Vagina (tissue), 2 donors: ENCODE measurements at regions not wholly inside any gene's neighbourhood (a gene's known extent, or its start where the extent isn't known, plus 50 kb on each side); places are given as distances from the start of the nearest gene placed in this dataset.

Experiments used
- DNase-seq, 2 donors: peaks; one replicate each; pipeline ENCODE4 v3.0.0-alpha.2; 2017; ENCODE audit errors: extremely low spot score in 2 of 2
- H3K27ac ChIP-seq: fragments of 200-600 bp; sonication (generic); one replicate; pipeline ENCODE4 v1.5.1; 2019
- H3K27me3 ChIP-seq: fragments of 200-600 bp; sonication (generic); one replicate; pipeline ENCODE4 v1.5.1; 2019
- H3K36me3 ChIP-seq, 2 donors: fragments of 200-600 bp; sonication (generic); one replicate each; pipeline ENCODE4 v1.5.1; 2017 to 2019
- H3K4me1 ChIP-seq: fragments of 200-600 bp; sonication (generic); one replicate; pipeline ENCODE4 v1.5.1; 2019
- H3K4me3 ChIP-seq, 2 donors: fragments of 200-600 bp; sonication (generic); 1 replicate in 1 of 2; 2 replicates in 1 of 2; pipeline ENCODE4 v1.5.1; 2016 to 2019
- H3K9me3 ChIP-seq: fragments of 200-600 bp; sonication (generic); one replicate; pipeline ENCODE4 v1.5.1; 2019
- CTCF ChIP-seq, 3 experiments: fragments of 450-650 bp in 2 of 3; fragments of 200-600 bp in 1 of 3; sonication (generic) in 1 of 3; IDR thresholded peaks; one replicate each; pipeline ENCODE4 v1.5.1; 2017 to 2019; ENCODE audit warnings: antibody characterized with exemption in 3 of 3, mild to moderate bottlenecking in 2 of 3, moderate library complexity in 2 of 3
- POLR2A ChIP-seq, 2 donors: fragments of 450-650 bp; IDR thresholded peaks; one replicate each; pipeline ENCODE4 v1.6.1; 2017; ENCODE audit warnings: antibody characterized with exemption in 2 of 2, mild to moderate bottlenecking in 2 of 2, moderate library complexity in 2 of 2
- POLR2AphosphoS5 ChIP-seq, 2 donors: sonication (generic); formaldehyde crosslinking; IDR thresholded peaks; one replicate each; pipeline ENCODE4 v1.9.0; 2017; ENCODE audit warnings: antibody characterized with exemption in 2 of 2, mild to moderate bottlenecking in 2 of 2, low read depth in 1 of 2; ENCODE audit not compliant: insufficient read depth in 1 of 2
- intact Hi-C: fragments of 100-400 bp; cut with DNase I; formaldehyde crosslinking; loops from one replicate; pipeline ENCODE4 v1.15.1; 2023

GRCh38 chr5:104126980-104127379, 564.4 kb upstream of the NUDT12 start:
- H3K27ac ChIP-seq, result no peak overlapping the region
- no peaks in the 10 kb centered on the region for H3K4me1 ChIP-seq
- H3K4me3 ChIP-seq, result no peak overlapping the region
- TF ChIP-seq CTCF (IDR thresholded peaks at IDR 0.05), result no peak
- TF ChIP-seq POLR2A (IDR thresholded peaks at IDR 0.05), result no peak
- no peak for TF ChIP-seq POLR2AphosphoS5 (IDR thresholded peaks at IDR 0.05; ENCODE audit: insufficient read depth in 1 of 2, low read depth in 1 of 2)
- no peaks in the 10 kb centered on the region for H3K27me3 ChIP-seq
- intact Hi-C loops, result no loop called here
- DNase-seq, result no peak
- no peaks in the 10 kb centered on the region for H3K9me3 ChIP-seq
- H3K36me3 ChIP-seq, result no peaks in the 10 kb centered on the region

DNA sequence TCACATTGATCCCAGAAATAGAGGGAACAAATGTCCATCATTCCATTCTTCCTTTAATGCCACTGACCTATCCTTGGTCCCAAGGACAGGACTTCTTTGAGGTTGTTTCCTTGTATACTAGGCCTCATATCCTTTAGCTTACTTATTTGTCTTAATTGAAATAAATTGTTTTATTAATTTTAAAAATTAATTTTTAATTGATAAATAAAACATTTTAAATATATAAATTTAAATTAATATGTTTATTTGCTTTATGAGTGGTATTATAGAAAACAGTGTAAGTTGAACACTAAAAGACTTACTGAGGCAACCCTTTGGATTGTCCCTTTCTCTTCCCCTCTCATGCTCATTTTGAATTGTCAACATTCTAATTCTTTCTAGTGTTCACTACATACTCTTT, 556.9 kb upstream of the NUDT12 start:
- no peaks in the 10 kb centered on the region for H3K9me3 ChIP-seq
- intact Hi-C loops, result no loop called here
- TF ChIP-seq POLR2AphosphoS5 (IDR thresholded peaks at IDR 0.05; ENCODE audit: insufficient read depth in 1 of 2, low read depth in 1 of 2), result no peak
- no peak for TF ChIP-seq POLR2A (IDR thresholded peaks at IDR 0.05)
- no peak for TF ChIP-seq CTCF (IDR thresholded peaks at IDR 0.05)
- H3K36me3 ChIP-seq, result no peaks in the 10 kb centered on the region
- H3K4me1 ChIP-seq, result no peaks in the 10 kb centered on the region
- H3K27me3 ChIP-seq, result no peaks in the 10 kb centered on the region
- H3K4me3 ChIP-seq, result no peak overlapping the region
- no peak overlapping the region for H3K27ac ChIP-seq
- no peak for DNase-seq

DNA sequence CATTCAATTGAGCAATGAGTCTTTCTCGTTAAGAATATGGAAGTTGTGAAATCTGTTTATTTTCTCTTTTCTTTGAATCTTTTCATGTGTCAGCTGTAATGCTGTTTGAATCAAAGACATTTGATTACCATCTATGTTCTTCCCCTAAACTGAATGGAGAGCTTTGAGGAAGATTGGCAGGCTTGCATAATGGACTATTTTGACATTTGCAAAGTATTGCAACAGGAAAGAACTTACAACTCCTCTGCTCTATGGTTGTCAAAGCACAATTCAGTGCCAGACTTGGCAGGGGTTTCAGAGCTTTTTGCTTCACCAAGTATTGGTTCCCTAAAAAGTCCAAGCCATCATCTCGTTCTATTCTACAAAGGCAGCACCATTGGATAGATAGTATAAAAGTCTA, 549.0 kb upstream of the NUDT12 start:
- no peaks in the 10 kb centered on the region for H3K36me3 ChIP-seq
- no peak for DNase-seq
- H3K4me3 ChIP-seq, result no peak overlapping the region
- TF ChIP-seq POLR2A (IDR thresholded peaks at IDR 0.05), result no peak
- TF ChIP-seq CTCF (IDR thresholded peaks at IDR 0.05), result no peak
- TF ChIP-seq POLR2AphosphoS5 (IDR thresholded peaks at IDR 0.05; ENCODE audit: insufficient read depth in 1 of 2, low read depth in 1 of 2), result no peak
- no peaks in the 10 kb centered on the region for H3K9me3 ChIP-seq
- no peak overlapping the region for H3K27ac ChIP-seq
- H3K4me1 ChIP-seq, result no peaks in the 10 kb centered on the region
- intact Hi-C loops, result no loop called here
- no peaks in the 10 kb centered on the region for H3K27me3 ChIP-seq

GRCh38 chr5:104096451-104096850, 533.9 kb upstream of the NUDT12 start:
- H3K36me3 ChIP-seq, result no peaks in the 10 kb centered on the region
- TF ChIP-seq POLR2A (IDR thresholded peaks at IDR 0.05), result no peak
- TF ChIP-seq CTCF (IDR thresholded peaks at IDR 0.05), result no peak
- no peak for TF ChIP-seq POLR2AphosphoS5 (IDR thresholded peaks at IDR 0.05; ENCODE audit: insufficient read depth in 1 of 2, low read depth in 1 of 2)
- intact Hi-C loops, result no loop called here

GRCh38 chr5:104095527-104095926, 532.9 kb upstream of the NUDT12 start:
- Histone ChIP-seq H3K4me1 (no peaks in the 10 kb centered on the region), H3K27ac (no peak overlapping the region), H3K27me3 (no peaks in the 10 kb centered on the region), H3K9me3 (no peaks in the 10 kb centered on the region), H3K4me3 (no peak overlapping the region), H3K36me3 (no peaks in the 10 kb centered on the region)
- no peak for DNase-seq
- intact Hi-C loops, result no loop called here
- TF ChIP-seq CTCF (IDR thresholded peaks at IDR 0.05) (no peak), POLR2AphosphoS5 (IDR thresholded peaks at IDR 0.05; ENCODE audit: insufficient read depth in 1 of 2, low read depth in 1 of 2) (no peak)

More at GRCh38 chr5:104096451-104096850, 533.9 kb upstream of the NUDT12 start:
- no peak overlapping the region for H3K27ac ChIP-seq
- H3K9me3 ChIP-seq, result no peaks in the 10 kb centered on the region
- no peak for DNase-seq
- H3K4me3 ChIP-seq, result no peak overlapping the region
- no peaks in the 10 kb centered on the region for H3K27me3 ChIP-seq
- no peaks in the 10 kb centered on the region for H3K4me1 ChIP-seq
